RPMI7951 (cell line): ENCODE measurements at regions not wholly inside any gene's neighbourhood (a gene's known extent, or its start where the extent isn't known, plus 50 kb on each side); places are given as distances from the start of the nearest gene placed in this dataset.

Experiments
- DNase-seq: peaks from one replicate; pipeline ENCODE4 v3.0.0-alpha.2; 2012; ENCODE audit warnings: low read depth

DNA sequence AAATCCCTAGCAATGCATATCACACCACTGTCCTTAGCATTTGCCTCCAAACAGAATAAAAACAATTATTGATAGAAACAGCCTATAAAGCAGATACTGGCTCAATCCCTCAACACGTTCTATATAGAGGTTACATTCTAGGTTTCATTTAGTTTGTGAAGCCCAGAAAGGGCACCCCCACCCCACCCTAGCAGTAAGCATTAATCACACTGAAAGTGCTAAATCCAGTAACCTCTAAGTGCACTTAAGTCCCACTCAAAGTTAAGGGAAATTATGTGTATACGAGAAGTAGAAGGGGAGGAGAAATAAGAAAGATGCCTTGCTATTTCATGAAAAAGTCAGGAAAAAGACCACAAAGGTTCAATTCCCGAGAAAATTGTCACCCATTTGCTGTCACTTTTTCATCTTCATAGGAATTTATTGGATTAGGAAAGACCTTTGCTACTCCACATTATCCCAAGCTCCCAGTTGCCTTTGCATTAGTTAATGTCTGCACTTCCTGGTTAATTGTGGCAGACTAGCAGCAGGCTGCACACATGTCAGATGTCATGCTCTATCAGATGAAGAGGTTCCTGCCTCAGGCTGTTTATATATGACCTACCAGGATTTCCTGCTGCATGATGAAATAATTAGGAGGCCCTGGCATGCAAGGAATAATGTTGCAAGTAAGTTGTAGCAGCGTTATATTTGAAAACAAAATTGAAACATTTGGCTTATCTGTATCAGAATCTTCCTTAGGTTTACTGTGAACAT, 54.5 kb upstream of the LHX8 start:
- DNase-seq, result peak; percentile 92

DNA sequence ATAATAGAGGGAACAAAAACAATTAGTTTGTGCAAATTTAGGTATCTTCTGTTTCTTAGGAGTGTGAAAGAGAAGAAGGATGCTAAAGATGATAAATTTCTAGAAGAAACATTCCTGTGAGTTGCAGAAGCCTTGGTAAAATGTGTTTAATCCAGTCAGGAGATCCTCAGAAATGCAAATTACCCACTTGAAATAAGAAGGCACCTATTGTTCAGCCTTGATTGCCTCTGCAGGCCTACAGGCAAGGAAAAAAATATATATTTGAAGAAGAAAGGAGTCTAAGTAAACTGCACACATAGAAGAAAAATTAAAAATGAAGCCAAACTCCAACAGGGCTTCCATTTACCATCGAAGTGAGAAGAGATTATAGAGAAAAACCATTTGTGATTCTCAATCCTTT, 51.0 kb upstream of the LHX8 start:
- no peak for DNase-seq

DNA sequence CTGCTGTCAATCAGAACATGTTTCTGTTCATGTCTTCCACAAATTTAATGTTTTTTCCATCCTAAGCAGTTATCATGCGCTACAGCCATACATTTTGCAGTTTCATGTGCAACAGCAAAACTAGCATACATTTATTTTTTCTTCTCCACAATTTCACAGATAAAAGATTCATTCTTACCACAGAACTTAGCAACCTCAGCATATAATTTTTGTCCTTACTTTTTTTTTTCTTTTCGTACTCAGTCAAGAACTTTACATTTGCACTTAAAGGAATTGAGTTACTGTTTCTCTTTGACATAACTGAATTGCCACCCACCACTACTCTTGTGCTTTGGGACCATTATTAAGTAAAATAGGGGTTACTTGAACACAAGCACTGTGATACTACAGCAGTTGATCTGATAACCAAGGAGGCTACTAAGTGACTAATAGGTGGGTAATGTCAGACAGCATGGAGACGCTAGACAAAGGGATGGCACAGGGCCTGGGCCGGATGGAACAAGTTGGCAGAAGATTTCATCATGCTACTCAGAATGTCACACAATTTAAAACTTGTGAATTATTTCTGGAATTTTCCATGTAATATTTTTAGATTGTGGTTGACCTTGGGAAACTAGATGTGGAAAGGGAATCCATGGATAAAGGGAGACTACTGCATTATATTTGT, 50.2 kb upstream of the LHX8 start:
- peak; percentile 93 for DNase-seq
